GM12891 (cell line): ENCODE measurements at regions not wholly inside any gene's neighbourhood (a gene's known extent, or its start where the extent isn't known, plus 50 kb on each side); places are given as distances from the start of the nearest gene placed in this dataset.
"Not testable (repeated sequence)": the region's sequence is repeated elsewhere in the genome, so short reads cannot be mapped to it uniquely, and the experiment has no call there.

Source experiments
- DNase-seq: peaks from one replicate; pipeline ENCODE4 v3.0.0; 2011; ENCODE audit warnings: low spot score; ENCODE audit not compliant: insufficient read length
- FAIRE-seq: peaks from 2 replicates; lab custom pipeline; 2011; peaks lifted over from hg19 to GRCh38; lab: Jason Lieb, UNC
- PAX5 ChIP-seq: IDR thresholded peaks from 2 replicates; pipeline ENCODE4 v1.6.1; 2011; ENCODE audit warnings: low read length, moderate library complexity, mild to moderate bottlenecking; ENCODE audit not compliant: insufficient read depth, severe bottlenecking
- POLR2A ChIP-seq: IDR thresholded peaks from 2 replicates; pipeline ENCODE4 v1.6.1; 2011; ENCODE audit warnings: low read depth, low read length, control low read depth
- POLR2AphosphoS5 ChIP-seq: IDR thresholded peaks from 2 replicates; pipeline ENCODE4 v1.6.1; 2011; ENCODE audit warnings: low read depth, low read length, control low read depth
- POU2F2 ChIP-seq: IDR thresholded peaks from 2 replicates; pipeline ENCODE4 v1.6.1; 2011; ENCODE audit warnings: low read depth, mild to moderate bottlenecking, control low read depth, low read length, moderate library complexity
- SPI1 ChIP-seq: IDR thresholded peaks from 2 replicates; pipeline ENCODE4 v1.6.1; 2011; ENCODE audit warnings: low read depth, low read length, control low read depth
- TAF1 ChIP-seq: IDR thresholded peaks from 2 replicates; pipeline ENCODE4 v1.6.1; 2011; ENCODE audit warnings: low read depth, low read length, control low read depth

DNA sequence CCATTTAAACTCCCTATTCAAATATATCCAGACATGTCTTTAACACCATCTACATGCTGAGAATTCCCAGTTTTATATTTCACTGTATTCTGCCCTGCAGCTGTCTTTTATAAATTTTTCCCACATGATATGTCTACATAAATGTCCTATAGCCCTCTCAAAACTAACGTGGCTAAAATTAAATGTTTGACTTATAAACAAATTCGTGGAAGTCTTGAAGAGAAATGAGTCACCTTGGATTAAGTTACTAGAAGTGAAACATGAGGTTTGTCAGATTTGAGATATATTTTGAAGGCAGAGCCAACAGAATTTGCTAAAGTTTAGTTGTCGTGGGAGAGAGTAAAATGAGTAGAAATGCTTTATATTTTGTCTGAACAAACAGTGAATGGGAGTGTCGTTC lies 386.9 kb upstream of the CNTNAP2 start:
- no peak for FAIRE-seq

DNA sequence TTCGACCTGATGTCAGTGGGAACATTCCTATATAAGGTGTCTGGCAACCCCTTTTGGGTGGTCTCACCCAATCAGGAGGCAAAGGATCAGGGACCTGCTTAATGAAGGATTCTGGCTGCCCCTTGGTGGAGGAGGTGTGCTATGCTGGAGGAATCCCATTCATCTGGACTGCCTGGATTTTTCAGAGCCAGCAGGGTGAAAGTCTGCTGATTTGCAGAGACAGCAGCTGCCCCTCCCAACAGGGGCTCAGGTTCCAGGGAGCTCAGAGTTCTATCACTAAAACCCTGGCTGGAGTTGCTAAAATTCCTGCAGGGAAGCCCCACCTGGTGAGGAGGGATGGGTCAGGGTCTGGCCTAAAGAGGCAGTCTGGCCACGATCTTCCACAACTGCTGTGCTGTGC lies 398.5 kb upstream of the CNTNAP2 start:
- TF ChIP-seq PAX5 (no peak), TAF1 (no peak), POLR2AphosphoS5 (no peak), POU2F2 (no peak), POLR2A (no peak), SPI1 (no peak)

More for the DNA sequence above, 386.9 kb upstream of the CNTNAP2 start:
- TF ChIP-seq POU2F2: no peak
- no peak for TF ChIP-seq POLR2A
- no peak for TF ChIP-seq PAX5
- TF ChIP-seq SPI1: no peak
- no peak for TF ChIP-seq POLR2AphosphoS5
- TF ChIP-seq TAF1: no peak
- no peak for DNase-seq

DNA sequence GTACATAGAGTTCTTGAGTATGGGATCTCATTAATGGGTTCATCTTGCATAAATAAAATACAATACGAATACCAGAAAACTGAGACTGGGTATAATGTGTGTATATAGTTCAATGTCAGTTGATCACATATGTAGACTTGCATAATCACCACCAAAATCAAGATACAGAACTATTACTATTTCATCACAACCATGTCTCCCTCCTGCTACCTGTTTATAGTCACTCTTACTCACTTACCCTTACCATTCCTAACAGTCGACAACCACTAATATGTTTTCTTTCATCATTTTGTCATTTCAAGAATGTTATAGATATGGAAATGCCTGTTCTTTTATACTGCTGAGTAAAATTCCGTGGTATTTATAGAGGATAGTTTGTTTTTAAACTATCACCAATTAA lies 416.1 kb upstream of the CNTNAP2 start:
- TF ChIP-seq TAF1: no peak
- TF ChIP-seq POLR2AphosphoS5: no peak
- TF ChIP-seq POU2F2: no peak
- DNase-seq (no peak), FAIRE-seq (no peak)

More for the DNA sequence above, 398.5 kb upstream of the CNTNAP2 start:
- FAIRE-seq: no peak
- DNase-seq: no peak

DNA sequence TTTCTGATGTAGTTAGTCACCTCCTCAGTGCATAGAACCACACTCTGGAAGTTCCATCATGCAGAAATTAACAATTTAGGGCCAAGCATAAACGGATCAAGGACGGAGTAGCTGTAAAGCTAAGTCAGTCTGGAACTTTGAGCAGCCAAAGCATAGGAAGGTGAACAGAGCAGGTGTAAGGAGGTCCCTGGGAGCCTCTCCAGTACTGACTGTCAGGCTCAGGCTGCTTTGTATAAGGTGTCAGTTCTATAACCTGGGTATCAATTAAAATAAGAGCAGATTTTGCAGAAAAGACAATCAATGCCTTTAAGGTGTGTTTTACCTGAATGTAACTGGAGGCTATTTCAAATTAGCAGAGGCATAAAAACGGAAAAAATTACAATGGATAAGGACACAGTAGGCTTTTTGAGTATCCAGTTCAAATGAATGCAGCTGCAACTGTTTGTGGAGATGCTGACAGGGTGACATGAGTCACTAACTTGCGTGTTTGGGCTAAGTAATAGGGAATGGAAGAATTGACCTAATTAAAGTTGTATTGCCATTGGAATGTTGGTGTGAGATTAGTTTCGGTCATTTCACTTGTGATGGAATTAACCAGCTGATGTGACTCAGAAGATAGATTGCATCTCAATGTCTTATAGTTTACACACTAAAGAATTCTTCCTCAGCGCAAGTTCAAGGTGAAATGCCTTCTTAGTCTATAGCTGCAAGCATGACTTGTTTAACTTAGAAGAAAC lies 417.9 kb upstream of the CNTNAP2 start:
- no peak for DNase-seq
- TF ChIP-seq POU2F2 (no peak), TAF1 (no peak), SPI1 (no peak), PAX5 (no peak), POLR2A (no peak), POLR2AphosphoS5 (no peak)
- FAIRE-seq: no peak

DNA sequence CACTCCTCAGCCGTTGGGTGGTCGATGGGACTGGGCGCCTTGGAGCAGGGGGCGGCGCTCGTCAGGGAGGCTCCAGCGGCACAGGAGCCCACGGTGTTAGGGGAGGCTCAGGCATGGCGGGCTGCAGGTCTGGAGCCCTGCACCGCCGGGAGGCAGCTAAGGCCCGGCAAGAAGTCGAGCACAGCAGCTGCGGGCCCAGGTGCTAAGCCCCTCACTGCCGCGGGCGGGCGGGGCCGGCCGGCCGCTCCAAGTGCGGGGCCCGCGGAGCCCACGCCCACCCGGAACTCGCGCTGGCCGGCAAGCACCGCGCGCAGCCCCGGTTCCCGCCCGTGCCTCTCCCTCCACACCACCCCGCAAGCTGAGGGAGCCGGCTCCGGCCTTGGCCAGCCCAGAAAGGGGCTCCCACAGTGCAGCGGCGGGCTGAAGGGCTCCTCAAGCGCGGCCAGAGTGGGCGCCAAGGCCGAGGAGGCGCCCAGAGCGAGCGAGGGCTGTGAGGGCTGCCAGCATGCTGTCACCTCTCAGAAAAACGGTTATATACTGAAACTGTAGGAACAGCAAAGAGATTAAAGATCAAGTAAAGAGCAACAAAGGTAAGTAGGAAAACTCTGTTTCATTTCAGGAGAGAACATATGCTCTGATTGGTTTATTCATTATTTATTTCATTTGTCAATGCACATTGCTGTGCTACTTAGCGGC lies 419.0 kb upstream of the CNTNAP2 start:
- not testable (repeated sequence) for FAIRE-seq, DNase-seq

DNA sequence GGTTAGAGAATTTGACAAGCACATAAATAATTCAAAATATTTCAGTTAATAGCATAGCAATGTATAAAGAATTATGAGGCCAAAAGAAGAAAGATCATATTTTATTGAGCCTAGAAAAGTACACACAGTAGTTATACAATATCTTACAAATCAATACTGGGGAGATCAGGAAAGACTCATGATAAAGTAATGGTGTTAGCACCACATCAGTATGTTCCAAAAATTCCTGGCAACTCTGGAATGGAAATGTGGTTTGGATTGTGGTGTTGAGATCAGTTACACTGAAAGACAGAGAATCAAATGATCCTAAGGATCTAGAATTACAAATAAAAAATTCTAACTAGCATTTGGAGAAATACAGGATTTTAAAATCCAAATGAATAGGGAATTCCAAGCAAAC lies 420.5 kb upstream of the CNTNAP2 start:
- no peak for TF ChIP-seq SPI1
- TF ChIP-seq POU2F2: no peak
- no peak for TF ChIP-seq POLR2A
- TF ChIP-seq POLR2AphosphoS5: no peak
- TF ChIP-seq TAF1: no peak
- TF ChIP-seq PAX5: no peak
- FAIRE-seq (no peak), DNase-seq (no peak)

DNA sequence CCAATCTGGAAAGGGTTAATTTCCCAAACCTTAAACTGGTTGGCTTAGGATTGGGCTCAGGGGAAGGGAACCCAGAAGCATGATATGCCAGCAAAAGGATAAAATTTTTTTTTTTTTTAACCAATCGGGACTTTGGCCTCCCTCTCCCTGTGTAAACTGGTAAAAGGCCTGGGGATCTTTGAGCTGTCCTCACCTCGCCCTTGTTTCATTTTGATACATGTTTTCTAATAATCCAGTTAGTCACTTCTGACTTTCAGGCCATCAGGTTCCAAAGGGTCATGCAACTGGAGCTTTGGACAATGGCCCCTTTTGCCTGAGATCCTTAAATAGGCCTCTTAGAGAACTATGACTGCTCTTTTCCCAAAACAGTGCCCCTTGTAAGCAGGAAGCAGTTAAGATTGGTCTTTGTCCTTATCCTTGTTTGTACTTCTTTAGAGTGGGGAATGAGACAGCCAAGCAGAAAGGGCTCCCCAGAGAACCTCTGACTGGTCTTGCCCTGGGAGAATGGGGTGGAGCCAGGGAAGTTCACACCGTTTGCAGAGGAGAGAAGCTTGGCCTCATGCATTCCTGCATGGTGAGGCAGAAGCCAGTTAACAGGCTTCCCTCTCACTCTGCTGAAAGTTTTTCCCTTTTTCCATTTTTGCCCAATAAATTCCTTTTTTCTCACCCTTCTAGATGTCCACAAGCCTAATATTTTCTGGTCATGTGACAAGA lies 424.2 kb upstream of the CNTNAP2 start:
- TF ChIP-seq PAX5 (no peak), POU2F2 (no peak), SPI1 (no peak), POLR2A (no peak), TAF1 (no peak)
- DNase-seq: no peak
- FAIRE-seq: no peak

DNA sequence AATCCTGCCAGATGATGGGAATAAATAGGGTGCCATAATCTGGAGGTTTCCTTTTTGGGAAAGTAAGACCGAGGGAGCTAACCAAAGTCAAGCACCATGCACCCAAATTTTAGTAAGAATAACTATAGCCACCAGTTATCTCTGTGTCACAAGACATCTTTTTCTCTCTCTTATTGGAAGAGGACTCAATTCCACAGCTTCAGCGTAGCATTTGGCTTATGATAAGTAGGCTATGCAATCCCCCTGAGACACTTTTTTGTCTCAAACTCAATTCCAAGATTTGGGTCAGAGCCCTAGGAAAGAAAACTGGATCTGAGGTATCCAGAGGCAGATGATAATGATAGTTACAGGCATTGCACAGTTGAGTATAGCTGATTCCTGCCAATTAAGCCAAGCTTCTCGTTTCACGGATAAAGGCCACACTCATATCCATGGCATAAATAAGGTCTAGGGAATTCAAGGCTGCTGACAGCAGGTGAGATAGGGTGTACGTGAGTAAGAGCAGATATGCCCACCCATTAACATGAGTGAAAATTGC lies 425.2 kb upstream of the CNTNAP2 start:
- DNase-seq (no peak), FAIRE-seq (no peak)
- TF ChIP-seq PAX5: no peak
- TF ChIP-seq POLR2A: no peak
- no peak for TF ChIP-seq SPI1
- TF ChIP-seq POLR2AphosphoS5: no peak
- no peak for TF ChIP-seq TAF1
- no peak for TF ChIP-seq POU2F2

DNA sequence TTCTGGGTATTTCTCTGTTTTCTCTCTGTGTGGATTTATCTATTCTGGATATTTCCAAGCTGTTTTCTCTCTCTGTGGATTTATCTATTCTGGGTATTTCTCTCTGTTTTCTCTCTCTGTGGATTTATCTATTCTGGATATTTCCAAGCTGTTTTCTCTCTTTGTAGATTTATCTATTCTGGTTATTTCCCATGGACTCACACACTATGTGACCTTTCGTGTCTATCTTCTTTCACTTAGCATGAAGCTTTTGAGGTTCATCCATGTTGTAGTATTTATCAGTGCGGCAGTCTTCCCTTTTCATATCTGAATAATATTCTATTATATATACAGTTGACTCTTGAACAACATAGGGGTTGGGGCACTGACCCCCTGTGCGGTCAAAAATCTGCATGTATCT lies 435.0 kb upstream of the CNTNAP2 start:
- no peak for TF ChIP-seq POLR2AphosphoS5
- TF ChIP-seq POU2F2: no peak
- no peak for TF ChIP-seq POLR2A
- TF ChIP-seq PAX5: no peak
- no peak for TF ChIP-seq TAF1
- TF ChIP-seq SPI1: no peak
- FAIRE-seq: no peak
- DNase-seq: no peak

DNA sequence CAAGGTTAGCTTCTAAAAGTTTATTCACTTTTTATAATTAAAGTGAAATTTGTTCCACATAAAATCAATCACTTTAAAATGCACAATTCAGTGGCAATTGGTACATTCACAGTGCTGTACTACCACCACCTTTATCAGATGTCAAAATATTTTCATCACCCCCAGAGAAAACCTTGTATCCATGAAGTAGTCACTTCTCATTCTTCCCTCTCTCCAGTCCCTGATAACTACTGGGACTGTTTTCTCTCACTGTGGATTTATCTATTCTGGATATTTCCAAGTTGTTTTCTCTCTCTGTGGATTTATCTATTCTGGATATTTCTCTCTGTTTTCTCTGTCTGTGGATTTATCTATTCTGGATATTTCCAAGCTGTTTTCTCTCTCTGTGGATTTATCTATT lies 435.4 kb upstream of the CNTNAP2 start:
- FAIRE-seq: no peak
- TF ChIP-seq POLR2A (no peak), POLR2AphosphoS5 (no peak), SPI1 (no peak), TAF1 (no peak), PAX5 (no peak), POU2F2 (no peak)
- no peak for DNase-seq
